GM12878 (cell line): ENCODE measurements at regions not wholly inside any gene's neighbourhood (a gene's known extent, or its start where the extent isn't known, plus 50 kb on each side); places are given as distances from the start of the nearest gene placed in this dataset.

ENCODE experiments used
- ATAC-seq: fragments of 200-7000 bp; cut with Tn5 transposase; 3 replicates; pipeline ENCODE4 v1.9.1; 2020; ENCODE audit warnings: mild to moderate bottlenecking, moderate library complexity
- BruUV-seq: library from RNA; stranded (reverse); fragments of 400-500 nt; replicated peaks from 2 replicates; lab custom pipeline; 2021; lab: Mats Ljungman, UMichigan
- CTCF ChIA-PET: fragments of 300-600 bp; sonication (Branson Sonifier 250); formaldehyde crosslinking; extraction: SDS; loops from one replicate; lab custom pipeline; 2021; ENCODE audit warnings: inconsistent platforms; lab: Yijun Ruan, JAX
- POLR2A ChIA-PET: fragments of 350-600 bp; formaldehyde crosslinking; extraction: SDS; loops from one replicate; lab custom pipeline; 2021; ENCODE audit warnings: inconsistent platforms; lab: Charles Lee
- RAD21 ChIA-PET: fragments of 300-600 bp; sonication (Branson Sonifier 250); formaldehyde crosslinking; loops from one replicate; lab custom pipeline; 2023; ENCODE audit warnings: antibody characterized with exemption; ENCODE audit not compliant: unreplicated experiment; lab: Charles Lee
- SMC1A ChIA-PET: fragments of 300-600 bp; sonication (Branson Sonifier 250); formaldehyde crosslinking; loops from one replicate; lab custom pipeline; 2023; ENCODE audit not compliant: unreplicated experiment, uncharacterized antibody; lab: Charles Lee
- DNase-seq: peaks from one replicate; pipeline ENCODE4 v3.0.0-alpha.2; 2011; ENCODE audit warnings: low read depth, low spot score
- FAIRE-seq: peaks from 3 replicates; lab custom pipeline; 2011; peaks lifted over from hg19 to GRCh38; lab: Jason Lieb, UNC
- H2AFZ ChIP-seq: 2 replicates; pipeline ENCODE4 v1.6.0; 2011; ENCODE audit warnings: low read depth, low read length, control low read depth; ENCODE audit not compliant: control insufficient read depth
- H3K27ac ChIP-seq: 2 replicates; pipeline ENCODE4 v1.5.1; 2011; ENCODE audit warnings: control low read depth; ENCODE audit not compliant: control insufficient read depth, insufficient read depth
- H3K27me3 ChIP-seq, 2 experiments: replicated peaks in 1 of 2; 2 replicates each; pipeline versions ENCODE4 v1.6.0 to v1.6.1; 2011; ENCODE audit warnings: low read length in 1 of 2; ENCODE audit not compliant: control insufficient read depth in 2 of 2, insufficient read depth in 2 of 2
- H3K36me3 ChIP-seq, 2 experiments: 2 replicates each; pipeline ENCODE4 v1.5.1; 2011; ENCODE audit warnings: low read length in 1 of 2; ENCODE audit not compliant: control insufficient read depth in 2 of 2, insufficient read depth in 2 of 2
- H3K4me1 ChIP-seq: 2 replicates; pipeline ENCODE4 v1.6.1; 2011; ENCODE audit warnings: mild to moderate bottlenecking, low read length, moderate library complexity, mixed read lengths; ENCODE audit not compliant: control insufficient read depth, insufficient read depth
- H3K4me2 ChIP-seq: 2 replicates; pipeline ENCODE4 v1.6.0; 2011; ENCODE audit warnings: control low read depth; ENCODE audit not compliant: control insufficient read depth, insufficient read depth
- H3K4me3 ChIP-seq: fragments of 200-600 bp; sonication (generic); 2 replicates; pipeline ENCODE4 v1.5.1; 2016
- H3K79me2 ChIP-seq: 2 replicates; pipeline ENCODE4 v1.6.0; 2011; ENCODE audit warnings: low read length; ENCODE audit not compliant: control insufficient read depth, insufficient read depth
- H3K9ac ChIP-seq: 2 replicates; pipeline ENCODE4 v1.8.0; 2011; ENCODE audit warnings: low read length, control low read depth, mixed read lengths; ENCODE audit not compliant: control insufficient read depth, insufficient read depth
- H3K9me3 ChIP-seq: replicated peaks from 3 replicates; pipeline ENCODE4 v1.5.1; 2011; ENCODE audit warnings: mild to moderate bottlenecking, low read length; ENCODE audit not compliant: control insufficient read depth, insufficient read depth
- H4K20me1 ChIP-seq: 2 replicates; pipeline ENCODE4 v1.6.0; 2011; ENCODE audit not compliant: control insufficient read depth, insufficient read depth
- ATF3 ChIP-seq: IDR thresholded peaks from 2 replicates; pipeline ENCODE4 v1.6.1; 2011; ENCODE audit warnings: low read depth, mild to moderate bottlenecking, low read length, moderate library complexity, borderline replicate concordance; ENCODE audit errors: extremely low read depth
- CBX5 ChIP-seq: sonication (generic); IDR thresholded peaks from 2 replicates; pipeline ENCODE4 v1.6.1; 2016; ENCODE audit warnings: low read depth, moderate library complexity, mild to moderate bottlenecking, inconsistent platforms
- E2F8 ChIP-seq: fragments of 450-650 bp; IDR thresholded peaks from 2 replicates; pipeline ENCODE4 v1.6.1; 2018; ENCODE audit warnings: mild to moderate bottlenecking, low read depth, moderate library complexity; ENCODE audit not compliant: partially characterized antibody
- HCFC1 ChIP-seq: fragments of 150-350 bp; IDR thresholded peaks from 2 replicates; pipeline ENCODE4 v1.6.1; 2014; ENCODE audit warnings: low read length
- IRF3 ChIP-seq: fragments of 450-650 bp; IDR thresholded peaks from 2 replicates; pipeline ENCODE4 v1.6.1; 2014; ENCODE audit warnings: mild to moderate bottlenecking
- POU2F2 ChIP-seq: IDR thresholded peaks from 3 replicates; pipeline ENCODE4 v1.6.1; 2011; ENCODE audit warnings: low read depth, mild to moderate bottlenecking, low read length, borderline replicate concordance
- SREBF1 ChIP-seq: IDR thresholded peaks from 2 replicates; pipeline ENCODE4 v1.6.1; 2012; ENCODE audit warnings: mild to moderate bottlenecking, low read length
- SREBF2 ChIP-seq: IDR thresholded peaks from 2 replicates; pipeline ENCODE4 v1.6.1; 2012; ENCODE audit warnings: mild to moderate bottlenecking, low read length
- TCF12 ChIP-seq: IDR thresholded peaks from 2 replicates; pipeline ENCODE4 v1.6.1; 2011; ENCODE audit warnings: low read depth, mild to moderate bottlenecking, low read length
- WGBS: methylation state at CpG from one replicate; pipeline ENCODE4 v1.1.6; 2016; ENCODE audit warnings: low lambda C conversion rate; ENCODE audit not compliant: insufficient replicate concordance, insufficient coverage; ENCODE audit errors: missing lambda C conversion rate; 5-methylcytosine and 5-hydroxymethylcytosine counted together
- in situ Hi-C: fragments of 300-500 bp; cut with MboI; formaldehyde crosslinking; loops from 9 replicates; pipeline ENCODE4 v1.14.3; 2018; ENCODE audit warnings: mixed read lengths
- intact Hi-C: fragments of 100-400 bp; cut with micrococcal nuclease; formaldehyde crosslinking; loops from one replicate; pipeline ENCODE4 v1.14.2; 2022; ENCODE audit not compliant: unreplicated experiment

- Histone ChIP-seq H4K20me1 (no peaks in the 10 kb centered on the region), H3K79me2 (no peaks in the 10 kb centered on the region), H3K9me3 (no peaks in the 10 kb centered on the region), H3K4me1 (no peaks in the 10 kb centered on the region), H3K36me3 (no peaks in the 10 kb centered on the region), H3K9ac (no peak overlapping the region), H3K27me3 (no peaks in the 10 kb centered on the region), H3K4me2 (no peak overlapping the region), H3K27ac (no peak overlapping the region), H2AFZ (no peak overlapping the region), H3K4me3 (no peak overlapping the region)
- ChIA-PET RAD21 (no interaction called here), POLR2A (interaction anchor here (0.6 kb wide), 1 partner anchor 553 kb away, joined by 3 read pairs; no protein-coding TSS in a partner anchor), SMC1A (no interaction called here)
- DNase-seq (no peak), FAIRE-seq (no peak), ATAC-seq (no peak)
- intact Hi-C loops (no loop called here), in situ Hi-C loops (no loop called here)
- WGBS = 57% methylated on average over 2 of the region's 2 CpGs
- BruUV-seq = no TSS peak
- TF ChIP-seq IRF3 = no peak
- TF ChIP-seq SREBF2 = no peak
- TF ChIP-seq SREBF1 = no peak
- TF ChIP-seq ATF3 = no peak
- TF ChIP-seq E2F8 = no peak
- TF ChIP-seq HCFC1 = no peak
- TF ChIP-seq POU2F2 = no peak
- TF ChIP-seq TCF12 = no peak
- no peak for TF ChIP-seq CBX5
- TF ChIP-seq, all 136 proteins: peak for 0
- CTCF ChIA-PET = interaction anchor here (1.5 kb wide), 1 partner anchor 34 kb away, joined by 3 read pairs; no protein-coding TSS in a partner anchor
Measured at GRCh38 chr5:34412736-34413135, 243.4 kb upstream of the RAI14 start.
